HS-5 (cell line): ENCODE measurements at regions not wholly inside any gene's neighbourhood (a gene's known extent, or its start where the extent isn't known, plus 50 kb on each side); places are given as distances from the start of the nearest gene placed in this dataset.

Source experiments
- DNase-seq: peaks from one replicate; pipeline ENCODE4 v3.0.0-alpha.2; 2012; ENCODE audit warnings: low read depth

- no peak for DNase-seq
Measured at GRCh38 chr10:4051641-4052151, 266.7 kb upstream of the KLF6 start.

- no peak for DNase-seq
Measured at GRCh38 chr10:4051011-4051640, 266.1 kb upstream of the KLF6 start.

GRCh38 chr10:4050061-4050460 lies 265.1 kb upstream of the KLF6 start:
- no peak for DNase-seq

DNA sequence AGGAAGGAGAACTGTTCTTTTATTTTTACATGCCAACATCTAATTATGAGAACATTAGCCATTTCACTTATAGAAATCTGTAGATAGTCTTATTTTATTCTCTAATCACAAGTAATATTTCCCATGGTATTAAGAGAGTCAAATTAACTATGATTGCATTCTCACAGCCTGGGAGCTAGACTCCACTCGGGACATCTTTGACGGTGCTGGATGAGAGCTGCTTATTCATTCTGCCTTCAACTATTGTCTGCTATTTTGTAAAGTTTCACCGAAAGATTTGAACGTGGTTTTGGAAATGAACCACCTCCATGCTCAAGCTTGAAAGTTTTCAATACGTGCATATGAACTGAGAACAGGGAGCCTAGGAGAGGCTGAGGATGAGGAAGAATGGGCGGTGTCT lies 264.3 kb upstream of the KLF6 start:
- DNase-seq: no peak

GRCh38 chr10:4048236-4048864 lies 263.3 kb upstream of the KLF6 start:
- DNase-seq: no peak

- no peak for DNase-seq
Measured at GRCh38 chr10:4046712-4047354, 261.8 kb upstream of the KLF6 start.

- no peak for DNase-seq
Measured at GRCh38 chr10:4046030-4046429, 261.0 kb upstream of the KLF6 start.

DNA sequence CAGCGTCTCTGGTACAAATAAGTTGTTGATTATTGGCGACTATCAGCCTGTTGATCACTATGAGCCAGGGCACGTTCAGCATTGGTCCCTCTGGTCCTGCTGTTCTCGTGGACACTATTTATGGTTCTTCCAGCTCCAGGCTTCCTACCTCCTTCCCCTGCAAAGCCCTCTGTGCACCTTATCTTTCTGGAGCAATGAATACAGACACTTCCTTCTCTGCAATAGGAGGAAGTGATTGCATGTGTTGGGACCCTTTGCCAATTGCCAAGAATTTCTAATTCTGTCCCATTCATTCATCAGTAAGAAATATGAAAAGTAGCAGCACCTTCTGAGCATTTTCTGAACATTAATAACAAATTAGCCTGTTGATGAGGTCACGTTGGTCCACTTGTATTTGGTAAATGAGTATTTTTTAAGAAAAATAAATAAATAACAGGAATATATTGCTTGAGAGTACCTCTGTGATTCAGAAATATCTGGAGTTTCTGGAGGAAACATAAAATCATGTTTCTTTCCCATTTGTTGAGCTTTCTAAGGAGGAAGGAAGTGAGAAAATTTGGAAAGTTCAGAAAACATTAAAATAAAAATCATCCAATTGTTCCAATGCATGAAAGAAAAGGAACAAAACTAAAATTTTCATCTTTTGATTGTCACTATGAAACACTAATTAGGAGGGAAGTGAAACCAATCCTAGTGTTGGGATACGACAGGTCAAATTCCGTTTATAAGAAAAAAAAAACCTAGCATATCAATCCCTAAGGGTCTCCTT lies 259.1 kb upstream of the KLF6 start:
- DNase-seq: no peak

DNA sequence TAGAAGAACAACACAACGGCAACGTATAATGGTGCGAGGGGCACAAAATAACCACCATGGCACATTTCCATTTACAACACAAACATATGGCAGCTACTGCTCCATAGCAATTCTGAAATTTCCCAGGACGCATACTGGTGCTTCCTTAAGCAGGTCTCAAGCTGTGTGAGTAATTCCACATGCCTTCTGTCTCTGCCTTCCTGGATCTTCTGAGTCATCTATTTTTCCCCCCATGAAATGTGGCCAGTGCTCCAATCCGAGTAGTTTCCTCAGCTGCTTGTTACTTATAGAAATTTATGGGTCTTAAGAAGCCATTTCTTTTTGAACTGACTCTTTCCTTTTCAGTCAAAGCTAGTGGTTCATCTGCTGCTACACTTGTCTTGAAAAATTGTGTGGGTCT lies 256.6 kb upstream of the KLF6 start:
- no peak for DNase-seq

- no peak for DNase-seq
Measured at GRCh38 chr10:4038000-4038399, 253.0 kb upstream of the KLF6 start.

DNA sequence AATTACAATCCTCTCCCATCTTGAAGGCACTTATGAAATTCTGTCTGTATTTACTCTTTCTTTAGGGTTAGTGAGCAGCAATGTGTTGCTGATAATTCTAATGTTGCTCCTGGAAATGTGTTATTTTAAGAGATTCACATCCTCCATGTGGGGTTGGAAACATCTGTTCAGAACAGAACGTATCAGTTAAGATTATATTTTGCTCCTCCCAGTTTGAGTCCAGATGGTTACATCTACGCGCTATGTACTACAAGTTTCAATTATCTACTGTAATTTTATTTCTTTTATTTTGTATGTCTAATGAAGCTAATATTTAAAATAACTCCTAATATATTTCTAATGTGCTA lies 250.6 kb upstream of the KLF6 start:
- DNase-seq: no peak

GRCh38 chr10:4034907-4035598 lies 250.0 kb upstream of the KLF6 start:
- no peak for DNase-seq

DNA sequence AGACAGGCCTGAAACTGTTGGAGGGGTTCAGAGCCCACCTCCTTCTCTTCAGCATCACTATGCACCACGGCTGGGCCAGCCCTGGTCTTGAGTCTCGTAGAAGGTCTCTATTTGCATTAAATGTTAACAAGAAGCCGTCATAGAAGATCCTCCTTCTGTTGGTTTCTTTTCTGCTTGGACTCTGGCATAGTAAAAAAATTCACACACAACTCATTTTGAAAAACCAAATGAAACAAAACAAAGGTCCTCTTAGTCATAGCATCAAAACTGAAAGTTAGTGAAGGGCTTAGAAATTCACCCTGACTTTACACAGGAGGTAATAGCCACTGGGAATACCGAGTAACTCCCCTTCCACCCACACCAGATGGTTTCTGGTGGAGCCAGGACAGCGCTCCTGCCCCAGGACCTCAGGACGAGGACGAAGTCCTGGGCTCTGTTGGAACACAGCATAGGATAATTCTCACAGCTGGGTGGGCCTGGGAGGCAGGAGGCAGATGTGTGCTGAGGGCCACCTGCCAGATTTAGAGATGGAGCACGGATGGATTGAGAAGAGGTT lies 248.4 kb upstream of the KLF6 start:
- DNase-seq: no peak

DNA sequence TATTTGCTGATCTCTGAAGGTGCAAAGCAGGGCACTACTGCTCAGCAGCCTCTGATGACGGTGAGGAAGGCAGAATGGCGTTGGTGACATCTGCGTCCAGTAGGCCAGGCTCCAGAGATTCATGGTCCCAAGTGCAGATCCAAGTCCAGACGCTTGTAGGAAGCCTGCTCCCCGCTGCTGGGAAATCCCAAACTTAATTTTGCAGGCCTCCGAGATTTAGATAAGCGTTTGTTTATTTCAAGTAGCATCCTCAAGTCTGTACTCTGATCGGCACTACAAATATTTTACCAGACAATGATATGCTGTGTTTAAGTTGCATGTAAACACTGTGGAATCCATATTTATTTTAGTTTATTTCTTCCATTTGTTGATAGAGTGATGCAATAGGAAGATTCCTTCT lies 244.9 kb upstream of the KLF6 start:
- no peak for DNase-seq

- no peak for DNase-seq
Measured at GRCh38 chr10:4028854-4029583, 244.0 kb upstream of the KLF6 start.

DNA sequence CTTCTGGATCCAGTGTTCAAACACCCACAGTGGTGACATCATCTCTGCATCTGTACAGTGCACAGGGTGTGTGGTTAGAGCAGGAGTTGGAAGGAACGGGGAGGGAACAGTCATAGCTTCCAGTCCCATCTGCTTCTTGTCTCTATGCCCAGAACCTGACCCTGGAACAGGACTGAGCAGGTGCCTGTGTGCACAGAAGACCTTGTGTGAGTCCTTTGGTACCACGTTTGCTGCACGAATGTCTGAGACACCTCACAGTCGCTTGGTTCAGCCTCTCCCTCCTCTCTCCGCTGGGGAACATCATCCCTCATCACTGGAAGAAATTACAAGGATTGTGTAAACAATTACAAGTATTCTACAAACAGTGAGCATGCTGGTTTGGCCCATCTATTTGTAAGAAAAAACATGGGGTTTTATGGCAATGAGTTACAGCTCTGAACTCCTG lies 243.0 kb upstream of the KLF6 start:
- no peak for DNase-seq

- DNase-seq: no peak
Measured at GRCh38 chr10:4025339-4025738, 240.3 kb upstream of the KLF6 start.

DNA sequence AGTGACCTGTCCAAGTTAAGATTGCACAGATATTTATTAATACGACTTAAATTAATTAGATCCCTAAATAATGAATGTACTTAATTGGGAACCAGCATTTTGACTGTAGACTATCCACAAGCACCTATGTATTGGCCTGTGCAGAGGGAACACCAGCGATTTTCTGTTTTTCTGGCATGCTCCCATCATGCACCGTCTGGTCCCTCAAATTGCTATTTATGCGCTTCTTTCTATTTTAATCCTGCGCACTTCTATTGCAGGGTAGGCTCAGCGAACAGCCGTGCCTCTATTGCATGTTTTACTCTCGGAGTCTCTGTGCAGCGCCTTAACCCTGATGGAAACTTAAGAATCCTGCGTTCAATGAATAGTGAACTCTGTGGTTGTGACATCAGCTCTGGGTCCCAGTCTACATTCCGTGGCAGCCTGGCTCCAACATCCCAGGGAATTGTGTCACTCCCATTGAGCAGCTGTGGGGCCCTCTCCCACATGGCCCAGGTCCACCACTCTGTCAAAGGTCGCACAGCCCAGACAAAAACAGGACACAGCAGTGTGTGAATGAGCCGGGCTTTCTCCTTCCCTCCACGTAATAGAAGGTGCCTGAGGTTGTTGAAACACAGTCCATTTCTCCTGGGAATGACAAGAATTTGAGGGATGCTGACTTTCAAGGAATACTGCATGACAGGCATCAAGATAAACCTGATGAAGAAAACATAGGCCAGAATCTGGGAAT lies 239.7 kb upstream of the KLF6 start:
- no peak for DNase-seq

GRCh38 chr10:4024027-4024426 lies 239.0 kb upstream of the KLF6 start:
- no peak for DNase-seq

GRCh38 chr10:4022473-4022872 lies 237.5 kb upstream of the KLF6 start:
- DNase-seq: no peak
